Activated CD4-positive, alpha-beta T cell treated with anti-CD3 and anti-CD28 coated beads for 48 hours (primary cell): ENCODE measurements at regions not wholly inside any gene's neighbourhood (a gene's known extent, or its start where the extent isn't known, plus 50 kb on each side); places are given as distances from the start of the nearest gene placed in this dataset.
"Not testable (repeated sequence)": the region's sequence is repeated elsewhere in the genome, so short reads cannot be mapped to it uniquely, and the experiment has no call there.

Source experiments
- DNase-seq: peaks from one replicate; pipeline ENCODE4 v3.0.0-alpha.2; 2020

DNA sequence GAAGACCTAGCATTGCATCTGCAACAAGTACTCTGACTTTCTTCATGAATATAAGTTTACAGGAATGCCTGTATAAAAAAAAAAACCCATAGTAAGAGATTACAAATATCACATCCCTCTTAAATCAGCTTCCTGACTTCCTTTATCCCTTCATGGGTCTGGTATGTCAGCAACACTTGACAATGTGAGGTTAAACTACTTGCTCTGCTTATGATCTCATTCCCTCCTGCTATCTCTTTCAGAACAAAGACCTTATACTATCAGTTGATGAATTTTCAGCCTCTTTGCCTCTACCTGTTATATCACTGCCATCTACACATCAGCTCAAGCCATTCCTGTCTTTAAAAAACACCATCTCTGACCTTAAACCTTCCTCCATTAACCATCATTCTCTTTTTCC, 130.9 kb upstream of the SAMSN1 start:
- DNase-seq, result no peak

DNA sequence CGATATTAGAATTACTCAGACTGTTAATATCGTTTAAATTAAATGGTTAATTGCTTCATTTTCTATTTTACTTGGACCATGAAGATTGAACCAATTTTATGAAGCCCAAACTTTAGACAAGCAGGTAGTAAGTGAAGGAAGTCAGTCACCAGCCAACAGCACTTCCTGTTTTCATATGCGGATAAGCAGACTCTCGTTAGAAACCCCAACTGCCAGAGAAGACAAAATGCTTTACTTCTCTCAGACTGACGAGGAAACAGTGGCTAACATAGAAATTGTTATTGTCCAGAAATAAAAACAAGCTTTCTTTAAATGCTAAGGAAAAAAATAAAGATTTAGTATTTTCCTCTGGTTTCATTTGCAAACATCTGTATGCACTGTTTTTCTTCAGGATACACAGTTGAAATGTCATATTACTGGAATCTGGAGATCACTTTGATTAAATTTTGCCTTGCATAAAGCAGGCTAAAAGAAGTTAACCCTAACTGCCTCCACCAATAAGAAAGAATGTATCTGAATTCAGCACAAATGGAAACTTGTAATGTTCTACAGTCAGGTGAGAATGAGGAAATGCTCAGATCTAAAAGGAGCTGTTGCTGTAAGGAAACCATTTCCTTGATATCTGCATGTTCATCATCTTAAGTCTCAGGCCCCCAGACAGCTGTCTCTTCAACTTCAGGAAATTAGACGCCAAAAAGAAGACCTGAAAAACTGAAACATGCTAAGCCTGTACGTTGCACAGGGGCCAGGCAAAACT, 129.8 kb upstream of the SAMSN1 start:
- no peak for DNase-seq

DNA sequence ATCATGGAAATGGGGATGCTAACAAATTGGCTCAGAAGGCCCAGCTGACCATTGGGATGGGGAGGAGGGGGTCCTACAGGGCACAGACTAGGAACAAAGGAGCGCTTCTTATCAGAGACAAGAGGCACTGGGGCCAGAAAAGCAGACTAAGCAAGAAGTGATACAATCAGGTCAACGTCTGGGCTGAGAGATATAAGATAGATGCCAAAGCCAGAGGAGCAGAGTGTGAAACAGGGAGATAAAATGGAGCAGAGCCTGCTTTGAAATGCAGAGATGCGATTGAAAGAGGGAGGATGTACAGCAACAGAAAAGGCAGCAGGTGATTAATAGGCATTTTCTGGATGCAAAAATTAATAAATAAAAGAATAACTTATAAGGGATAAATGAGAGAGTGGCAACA, 127.5 kb upstream of the SAMSN1 start:
- no peak for DNase-seq

DNA sequence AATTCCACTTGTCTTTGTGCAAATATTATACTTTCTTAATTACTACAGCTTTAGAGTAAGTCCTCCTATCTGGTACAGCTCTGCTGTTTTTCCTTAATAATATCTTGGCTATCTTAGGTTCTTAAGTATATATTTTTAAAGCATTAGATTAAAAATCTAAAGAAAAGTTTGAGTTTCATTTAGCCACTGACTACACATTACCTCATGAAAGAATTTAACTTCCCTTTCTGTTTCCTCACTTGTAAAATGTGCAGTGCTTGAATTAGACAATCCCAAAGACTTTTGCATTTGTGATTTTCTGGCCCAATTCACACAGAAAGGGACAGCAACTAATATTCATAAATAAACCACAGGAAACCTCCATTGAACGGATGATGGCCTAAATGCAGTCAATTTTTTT, 126.4 kb upstream of the SAMSN1 start:
- no peak for DNase-seq

DNA sequence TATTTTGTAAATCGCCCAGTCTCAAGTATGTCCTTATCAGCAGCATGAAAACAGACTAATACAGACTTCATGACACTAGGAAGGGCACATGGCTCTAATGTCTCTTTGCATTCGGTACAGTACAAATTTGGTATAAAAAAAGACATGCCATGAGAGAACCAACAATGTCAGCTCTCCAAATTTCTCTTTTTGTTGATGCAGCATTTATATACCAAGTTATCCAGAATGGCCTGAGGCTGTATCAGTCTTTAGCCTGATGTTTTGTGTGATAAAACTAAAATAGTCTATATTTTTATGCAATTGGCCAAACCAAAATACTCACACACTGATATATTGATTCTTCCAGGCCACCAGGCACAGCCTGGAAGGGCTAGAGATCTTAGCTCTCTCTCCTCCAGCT, 124.3 kb upstream of the SAMSN1 start:
- no peak for DNase-seq

DNA sequence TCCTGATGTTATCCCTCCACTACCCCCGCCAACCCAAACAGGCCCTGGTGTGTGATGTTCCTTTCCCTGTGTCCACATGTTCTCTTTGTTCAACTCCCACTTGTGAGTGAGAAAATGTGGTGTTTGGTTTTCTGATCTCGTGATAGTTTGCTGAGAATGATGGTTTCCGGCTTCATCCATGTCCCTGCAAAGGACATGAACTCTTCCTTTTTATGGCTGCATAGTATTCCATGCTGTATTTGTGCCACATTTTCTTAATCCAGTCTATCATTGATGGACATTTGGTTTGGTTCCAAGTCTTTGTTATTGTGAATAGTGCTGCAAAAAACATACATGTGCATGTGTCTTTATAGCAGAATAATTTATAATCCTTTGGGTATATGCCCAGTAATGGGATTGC, 123.0 kb upstream of the SAMSN1 start:
- not testable (repeated sequence) for DNase-seq

DNA sequence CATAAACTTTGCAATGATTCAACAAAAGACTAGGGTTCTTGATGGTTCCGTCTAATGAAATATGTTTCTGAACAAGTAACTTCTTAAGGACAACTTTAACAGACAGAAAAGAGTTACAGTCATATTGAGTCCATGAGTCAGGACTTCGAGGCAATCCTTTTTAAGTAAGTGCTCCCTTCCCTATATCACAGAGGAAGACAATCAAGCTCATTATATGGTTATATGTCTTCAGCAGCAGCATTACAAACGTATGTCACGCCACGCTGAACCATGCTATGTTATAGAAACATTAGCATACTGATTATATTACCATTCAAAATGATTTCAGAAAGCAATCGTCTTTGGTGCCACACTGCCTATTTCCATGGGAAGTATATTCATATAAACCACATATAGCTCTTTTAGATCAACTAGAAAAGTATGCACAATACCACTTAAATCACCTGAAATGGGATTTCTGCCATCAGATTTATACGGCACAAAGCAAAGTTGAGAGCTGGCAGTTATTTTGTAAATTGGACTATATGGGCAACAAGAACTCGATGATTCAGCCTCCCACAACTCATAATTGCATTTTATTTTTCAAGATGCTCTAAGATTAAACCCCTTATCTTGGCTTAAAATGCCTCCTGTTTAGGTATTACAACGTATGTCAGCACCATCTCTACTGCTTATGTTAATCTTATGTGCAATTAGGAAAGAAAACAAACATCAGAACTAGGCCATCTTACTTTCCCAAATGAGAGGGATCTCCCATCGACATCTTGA, 111.3 kb upstream of the SAMSN1 start:
- DNase-seq, result no peak

DNA sequence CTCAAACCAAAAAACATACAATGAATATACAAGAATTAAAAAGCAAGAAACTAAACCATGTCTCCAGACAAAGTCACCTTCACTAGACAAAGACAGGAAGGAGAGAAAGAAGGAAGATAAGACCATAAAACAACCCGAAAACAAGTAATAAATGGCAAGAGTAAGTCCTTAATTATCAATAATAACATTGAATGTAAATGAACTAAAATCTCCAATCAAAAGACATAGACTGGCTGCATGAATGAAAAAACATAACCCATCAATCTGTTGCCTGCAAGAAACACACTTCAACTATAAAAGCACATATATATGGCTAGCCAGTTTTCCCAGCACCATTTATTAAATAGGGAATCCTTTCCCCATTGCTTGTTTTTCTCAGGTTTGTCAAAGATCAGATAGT, 100.8 kb upstream of the SAMSN1 start:
- no peak for DNase-seq

DNA sequence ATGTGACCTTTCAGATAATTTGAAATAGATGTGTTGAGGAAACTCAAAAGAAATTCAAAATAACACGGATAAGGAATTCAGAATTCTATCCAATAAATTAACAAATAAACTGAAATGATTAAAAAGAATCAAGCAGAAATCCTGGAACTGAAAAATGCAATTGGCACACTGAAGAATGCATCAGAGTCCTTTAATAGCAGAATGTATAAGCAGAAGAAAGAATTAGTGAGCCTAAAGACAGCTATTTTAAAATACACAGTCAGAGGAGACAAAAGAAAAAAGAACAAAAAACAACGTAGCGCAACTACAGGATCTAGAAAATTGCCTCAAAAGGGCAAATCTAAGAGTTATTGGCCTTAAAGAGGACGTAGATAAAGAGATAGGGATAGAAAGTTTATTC, 99.6 kb upstream of the SAMSN1 start:
- no peak for DNase-seq

DNA sequence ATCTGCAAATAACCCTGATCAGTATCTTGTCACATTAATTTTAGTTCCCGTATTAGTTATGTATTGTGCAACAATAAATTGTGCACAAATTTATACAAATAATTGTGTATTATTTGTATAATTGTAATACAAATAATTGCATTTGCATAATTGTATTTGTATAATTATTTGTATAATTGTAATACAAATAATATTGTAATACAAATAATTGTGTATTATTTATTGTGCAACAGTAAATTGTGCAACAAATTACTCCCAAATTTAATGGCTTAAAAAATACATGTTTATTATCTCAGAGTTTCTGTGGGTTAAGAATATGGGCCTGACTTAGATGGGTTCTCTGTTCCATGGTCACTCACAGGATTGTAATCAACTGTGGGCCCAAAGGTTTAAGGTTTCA, 86.2 kb upstream of the SAMSN1 start:
- DNase-seq, result no peak

DNA sequence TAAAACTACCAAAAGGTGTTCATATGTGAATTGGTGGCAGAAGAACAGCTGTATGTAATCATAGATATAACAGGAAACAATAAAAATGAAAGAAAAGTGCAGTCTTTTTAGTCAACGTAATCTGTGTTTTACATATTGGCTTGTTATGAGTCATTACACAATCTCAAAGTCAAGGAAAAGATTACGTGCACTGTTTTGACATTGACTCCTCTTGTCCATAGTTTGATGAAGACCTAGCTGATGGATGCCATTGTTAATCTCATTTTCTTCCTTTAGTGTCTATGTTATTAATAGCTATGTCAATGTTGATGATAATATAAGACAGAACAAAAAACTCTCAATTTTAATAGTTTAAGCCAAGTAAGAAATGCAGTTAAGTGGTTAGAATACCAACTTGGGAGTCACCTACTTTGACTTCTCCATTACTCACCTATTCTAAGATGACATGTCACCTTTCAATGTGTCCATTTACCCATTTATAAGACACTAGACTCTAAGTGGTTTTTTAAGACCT, 84.5 kb upstream of the SAMSN1 start:
- DNase-seq, result no peak

DNA sequence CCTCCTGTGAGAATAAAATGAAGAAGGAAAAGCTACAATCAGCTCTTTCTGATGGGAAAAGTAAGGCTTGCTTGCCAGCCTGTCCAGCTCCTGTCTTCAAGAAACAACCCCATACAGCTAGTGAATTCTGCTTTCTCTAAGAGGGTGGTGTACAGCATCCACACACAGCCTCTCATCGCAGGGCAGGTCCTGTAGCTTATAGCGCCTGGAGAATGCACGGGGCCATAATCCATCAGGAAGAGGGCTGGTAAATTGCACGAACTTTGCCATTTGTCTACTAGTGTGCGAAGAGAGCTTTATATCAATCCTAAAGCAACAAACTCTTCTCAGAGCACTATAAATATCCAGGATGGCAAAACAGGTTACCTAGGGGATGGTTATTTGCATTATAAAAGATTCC, 83.3 kb upstream of the SAMSN1 start:
- no peak for DNase-seq

DNA sequence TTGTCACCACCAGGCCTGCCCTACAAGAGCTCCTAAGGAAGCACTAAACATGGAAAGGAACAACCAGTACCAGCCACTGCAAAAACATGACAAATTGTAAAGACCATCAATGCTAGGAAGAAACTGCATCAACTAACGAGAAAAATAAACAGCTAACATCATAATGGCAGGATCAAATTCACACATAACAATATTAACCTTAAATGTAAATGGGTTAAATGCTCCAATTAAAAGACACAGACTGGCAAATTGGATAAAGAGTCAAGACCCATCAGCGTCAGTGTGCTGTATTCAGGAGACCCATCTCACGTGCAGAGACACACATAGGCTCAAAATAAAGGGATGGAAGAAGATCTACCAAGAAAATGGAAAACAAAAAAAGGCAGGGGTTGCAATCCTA, 77.0 kb upstream of the SAMSN1 start:
- DNase-seq, result not testable (repeated sequence)

DNA sequence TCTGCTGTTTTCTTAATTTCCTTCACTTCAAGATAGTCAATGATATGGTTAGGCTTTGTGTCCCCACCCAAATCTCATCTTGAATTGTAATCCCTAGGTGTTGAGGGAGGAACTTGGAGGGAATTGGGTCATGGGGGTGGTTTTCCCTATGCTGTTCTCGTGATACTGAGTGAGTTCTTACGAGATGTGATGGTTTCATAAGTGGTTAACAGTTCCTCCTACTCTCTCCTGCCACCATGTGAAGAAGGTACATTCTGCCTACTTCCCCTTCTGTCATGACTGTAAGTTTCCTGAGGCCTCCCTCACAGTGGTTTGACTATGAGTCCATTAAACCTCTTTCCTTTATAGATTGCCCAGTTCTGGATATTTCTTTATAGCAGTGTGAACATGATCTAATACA, 74.0 kb upstream of the SAMSN1 start:
- no peak for DNase-seq

DNA sequence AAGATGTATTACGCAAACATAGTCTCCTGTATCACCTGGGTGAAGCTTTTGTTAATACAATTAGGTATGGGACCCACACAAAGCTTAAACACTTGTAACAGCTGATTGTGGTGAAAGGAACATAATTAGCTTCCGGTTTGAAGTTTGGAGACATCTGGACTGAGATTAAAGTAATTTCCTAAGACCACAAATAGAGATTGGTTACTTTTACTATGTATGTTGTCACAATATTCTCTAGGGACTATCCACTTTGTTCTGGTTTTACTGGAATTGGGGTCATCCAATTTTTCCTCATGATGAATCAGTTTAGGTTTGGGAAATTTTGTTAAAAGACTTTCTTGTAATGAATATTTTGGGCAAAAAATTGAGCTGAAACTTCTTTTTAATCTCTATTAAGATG, 71.8 kb upstream of the SAMSN1 start:
- no peak for DNase-seq

DNA sequence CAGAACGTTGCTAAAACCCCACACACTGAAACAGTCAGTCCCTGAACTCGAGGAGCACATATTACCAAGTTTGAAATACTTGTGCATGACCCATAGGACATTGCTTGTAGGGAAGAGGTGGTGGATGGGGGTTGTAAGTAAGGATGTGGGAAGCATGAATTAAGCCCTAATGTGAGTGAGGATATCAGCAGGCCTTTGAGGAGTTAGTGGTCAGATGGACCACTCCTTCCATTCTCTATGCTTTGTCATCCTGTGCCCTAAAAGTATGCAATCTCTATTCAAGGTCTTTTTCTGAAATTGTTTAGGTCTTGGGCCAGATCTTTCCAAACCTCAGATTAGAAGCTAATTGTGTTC, 70.9 kb upstream of the SAMSN1 start:
- no peak for DNase-seq

DNA sequence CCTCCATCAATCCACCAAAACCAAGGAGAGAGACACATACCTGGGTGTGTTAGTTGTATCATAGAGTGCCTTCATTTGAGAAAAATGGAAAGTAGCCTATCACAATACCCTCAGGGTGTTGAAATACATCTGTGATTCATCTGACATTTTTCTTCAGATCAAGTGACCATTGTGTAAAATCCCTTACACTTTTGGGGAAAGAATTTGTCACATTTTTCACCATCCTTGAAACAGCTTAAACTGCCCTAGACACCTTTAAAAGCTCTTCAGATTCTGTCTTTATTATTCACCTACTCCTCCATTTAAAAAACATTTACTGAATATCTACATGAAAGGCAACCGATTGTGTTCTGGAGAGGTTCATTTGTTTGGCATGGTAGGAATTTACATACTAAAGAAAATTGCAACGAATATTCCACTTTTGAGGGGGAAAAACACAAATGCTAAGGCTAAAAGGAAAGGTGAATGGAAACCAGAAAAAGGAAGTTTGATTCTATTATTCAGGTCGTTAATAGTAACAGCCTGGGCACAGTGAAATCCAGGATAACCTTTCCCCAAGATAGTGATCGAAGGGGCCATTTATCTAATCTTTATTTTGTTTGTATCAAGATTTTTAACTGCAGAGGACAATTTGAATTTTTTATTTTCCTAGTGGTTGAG, 70.4 kb upstream of the SAMSN1 start:
- no peak for DNase-seq

DNA sequence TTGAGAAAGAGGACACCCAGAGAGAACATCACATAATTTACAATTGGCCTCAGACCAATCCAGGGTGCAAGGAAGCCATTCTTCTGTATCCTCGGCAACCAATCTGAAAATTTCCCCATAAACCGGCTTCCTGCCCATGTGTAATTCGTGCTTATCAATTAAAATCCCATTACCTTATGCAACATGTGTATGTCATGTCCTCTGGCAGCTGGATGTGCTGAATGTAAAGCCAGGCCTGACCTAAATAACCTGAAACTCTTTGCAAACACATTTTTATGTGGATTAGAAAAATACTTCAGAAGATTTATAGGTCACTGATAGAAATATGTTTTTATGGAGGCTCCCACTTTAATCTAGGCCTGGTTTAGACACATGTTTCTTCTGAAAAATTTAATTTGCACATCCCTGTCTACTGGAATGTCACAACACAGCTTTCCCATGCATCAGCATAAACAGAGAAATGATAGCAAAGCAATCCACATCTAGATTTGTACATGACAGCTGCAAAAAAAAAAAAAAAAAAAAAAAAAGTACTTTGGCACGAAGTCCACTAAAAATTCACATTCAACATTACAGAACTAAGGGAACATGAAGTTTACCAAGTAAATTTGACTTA, 69.4 kb upstream of the SAMSN1 start:
- DNase-seq, result no peak

DNA sequence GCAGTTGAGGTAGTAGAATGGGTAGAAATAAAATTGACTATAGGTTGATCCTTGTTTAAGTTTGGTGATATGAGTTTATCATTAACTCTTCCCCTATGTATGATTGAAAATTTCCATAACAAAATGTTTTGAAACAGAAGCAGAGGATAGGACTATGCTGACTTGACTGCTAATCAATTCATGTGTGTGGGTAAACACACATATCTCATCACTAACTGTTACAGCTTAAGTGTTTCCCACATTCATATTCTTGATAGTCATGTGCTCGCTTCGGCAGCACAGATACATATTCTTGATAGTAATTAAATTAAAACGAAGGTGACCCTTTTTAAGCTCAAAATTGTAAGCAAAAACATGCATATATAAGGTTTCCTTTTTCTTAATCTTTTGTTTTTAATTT, 68.2 kb upstream of the SAMSN1 start:
- DNase-seq, result no peak

DNA sequence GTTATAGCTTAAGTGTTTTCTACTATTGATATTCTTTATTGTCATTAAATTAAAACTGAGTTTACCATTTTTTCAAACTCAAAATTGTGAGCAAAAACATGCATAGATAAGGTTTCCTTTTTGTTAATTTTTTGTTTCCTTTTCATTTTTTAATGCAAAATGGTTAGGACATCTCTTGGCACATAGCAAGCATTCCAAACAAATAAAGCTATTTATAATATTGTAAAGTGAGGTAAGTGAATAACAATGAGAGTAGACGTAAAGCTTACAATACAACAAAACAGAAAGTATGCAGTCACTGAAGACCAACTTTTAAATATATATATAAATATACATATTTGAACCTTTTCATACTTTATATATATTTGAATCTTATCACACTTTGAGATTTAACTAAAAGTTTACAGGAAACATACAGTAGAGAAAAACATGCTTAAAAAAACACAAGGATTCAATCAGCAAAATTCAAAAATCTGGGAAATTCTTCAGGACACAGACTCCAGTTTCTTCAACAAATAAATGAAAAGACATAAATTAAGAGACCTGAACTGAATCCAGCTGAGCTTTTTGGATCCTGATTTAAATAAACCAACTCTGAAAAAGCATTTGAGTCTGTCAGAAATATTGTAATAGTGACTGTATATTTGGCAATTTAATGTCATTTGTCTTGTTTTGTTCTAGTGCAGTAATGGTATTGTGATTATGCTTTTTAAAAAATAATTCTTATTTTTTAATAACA, 67.5 kb upstream of the SAMSN1 start:
- no peak for DNase-seq

DNA sequence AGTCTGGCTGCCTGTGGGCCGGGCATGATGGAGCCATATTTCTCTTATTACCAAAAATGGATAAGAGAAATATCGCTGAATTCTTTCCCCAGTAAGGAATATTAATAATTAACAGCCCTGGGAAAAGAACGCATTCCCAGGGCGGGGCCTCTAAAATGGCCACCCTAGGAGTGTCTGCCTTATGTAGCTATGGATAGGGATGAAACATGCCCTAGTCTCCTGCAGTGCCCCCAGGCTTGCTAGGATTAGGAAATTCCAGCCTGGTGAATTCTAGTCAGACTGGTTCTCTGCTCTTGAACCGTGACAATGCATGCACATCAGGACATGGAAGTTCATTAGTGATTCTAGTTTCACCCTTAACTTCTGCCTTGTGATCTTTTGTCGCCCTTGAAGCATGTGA, 64.0 kb upstream of the SAMSN1 start:
- not testable (repeated sequence) for DNase-seq

DNA sequence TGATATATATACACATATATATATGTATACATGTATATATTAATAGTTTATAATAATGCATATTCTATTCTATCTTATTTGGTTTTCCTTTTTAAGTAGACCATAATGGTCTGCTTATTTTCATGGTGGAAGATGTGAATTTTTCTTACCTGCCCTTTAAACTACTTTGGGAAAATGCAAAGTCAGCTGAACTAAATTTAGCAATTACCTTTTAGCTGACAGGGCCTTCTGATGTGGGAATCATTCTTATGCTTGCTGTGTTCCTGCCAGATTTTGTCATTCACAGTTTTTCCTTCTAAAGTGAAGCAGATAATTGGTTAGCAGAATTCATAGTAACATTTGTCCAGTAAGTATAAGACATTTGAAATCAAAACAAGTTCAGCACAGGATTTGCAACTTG, 63.2 kb upstream of the SAMSN1 start:
- DNase-seq, result no peak

DNA sequence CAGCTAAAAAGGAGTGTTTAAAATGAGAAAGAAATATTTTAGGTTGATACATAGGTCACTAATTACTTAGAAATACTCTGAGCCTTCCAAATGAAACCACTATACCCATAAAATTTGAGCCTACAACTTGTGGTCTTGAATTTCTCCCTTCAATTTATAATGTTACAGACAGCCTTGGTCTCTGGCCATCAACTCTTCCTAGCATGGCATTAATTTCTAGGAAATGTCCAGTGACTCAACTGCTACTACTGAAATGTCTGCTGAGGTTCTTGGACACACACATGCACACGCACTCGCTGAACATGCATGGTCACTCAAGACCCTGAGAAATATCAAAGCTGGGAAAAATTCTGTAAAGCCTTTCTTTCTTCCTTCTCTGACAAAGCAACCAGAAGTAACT, 61.1 kb upstream of the SAMSN1 start:
- DNase-seq, result no peak
